IMR-90 (cell line): ENCODE measurements at regions not wholly inside any gene's neighbourhood (a gene's known extent, or its start where the extent isn't known, plus 50 kb on each side); places are given as distances from the start of the nearest gene placed in this dataset.

ENCODE experiments used
- ATAC-seq: fragments of 200-7000 bp; cut with Tn5 transposase; 2 replicates; pipeline ENCODE4 v1.9.1; 2020; ENCODE audit warnings: low read depth, mild to moderate bottlenecking, moderate library complexity
- BruUV-seq: library from RNA; stranded (reverse); fragments of 400-500 nt; replicated peaks from 2 replicates; lab custom pipeline; 2021; lab: Mats Ljungman, UMichigan
- CTCF ChIA-PET: fragments of 300-600 bp; formaldehyde crosslinking; extraction: SDS; loops from one replicate; lab custom pipeline; 2021; ENCODE audit warnings: antibody characterized with exemption; lab: Yijun Ruan, JAX
- POLR2A ChIA-PET: fragments of 300-600 bp; sonication (Branson Sonifier 250); formaldehyde crosslinking; loops from one replicate; lab custom pipeline; 2022; ENCODE audit warnings: antibody characterized with exemption; ENCODE audit not compliant: unreplicated experiment; lab: Charles Lee
- DNase-seq: peaks from one replicate; pipeline ENCODE4 v3.0.0; 2013
- H2AFZ ChIP-seq: replicated peaks from 2 replicates; pipeline ENCODE3; 2013; ENCODE audit warnings: low read length, mild to moderate bottlenecking; ENCODE audit not compliant: poor library complexity
- H2AK5ac ChIP-seq: 2 replicates; pipeline ENCODE4 v1.6.1; 2013; ENCODE audit warnings: low read depth, low read length, inconsistent platforms
- H2AK9ac ChIP-seq: replicated peaks from 2 replicates; pipeline ENCODE3; 2013; ENCODE audit warnings: mild to moderate bottlenecking, low read depth, low read length, moderate library complexity; ENCODE audit not compliant: poor library complexity
- H2BK120ac ChIP-seq: 2 replicates; pipeline ENCODE4 v1.6.1; 2013; ENCODE audit warnings: low read depth, low read length, inconsistent platforms
- H2BK15ac ChIP-seq: 3 replicates; pipeline ENCODE4 v1.6.1; 2013; ENCODE audit warnings: low read depth, low read length, inconsistent platforms
- H2BK20ac ChIP-seq: 2 replicates; pipeline ENCODE4 v1.6.1; 2013; ENCODE audit warnings: low read depth, mild to moderate bottlenecking, inconsistent platforms, low read length, moderate library complexity
- H2BK5ac ChIP-seq: 2 replicates; pipeline ENCODE4 v1.6.1; 2013; ENCODE audit warnings: mild to moderate bottlenecking, low read depth, low read length, inconsistent platforms; ENCODE audit not compliant: poor library complexity, severe bottlenecking
- H3K14ac ChIP-seq: replicated peaks from 2 replicates; pipeline ENCODE4 v1.6.1; 2013; ENCODE audit warnings: low read depth, low read length, inconsistent platforms
- H3K18ac ChIP-seq: 2 replicates; pipeline ENCODE4 v1.6.1; 2013; ENCODE audit warnings: low read depth, low read length, control low read depth
- H3K23ac ChIP-seq: 2 replicates; pipeline ENCODE4 v1.6.1; 2013; ENCODE audit warnings: low read depth, low read length, inconsistent platforms
- H3K27ac ChIP-seq: 2 replicates; pipeline ENCODE4 v1.5.1; 2013; ENCODE audit warnings: mild to moderate bottlenecking, control low read depth, low read length; ENCODE audit not compliant: insufficient read depth
- H3K27me3 ChIP-seq: 2 replicates; pipeline ENCODE4 v1.6.1; 2013; ENCODE audit warnings: low read length; ENCODE audit not compliant: control insufficient read depth, insufficient read depth
- H3K36me3 ChIP-seq: 2 replicates; pipeline ENCODE4 v1.6.1; 2013; ENCODE audit warnings: low read length, mixed read lengths; ENCODE audit not compliant: control insufficient read depth, insufficient read depth
- H3K4ac ChIP-seq: 2 replicates; pipeline ENCODE4 v1.6.1; 2013; ENCODE audit warnings: low read depth, low read length, inconsistent platforms
- H3K4me1 ChIP-seq: 2 replicates; pipeline ENCODE4 v1.6.1; 2013; ENCODE audit warnings: low read length, mixed read lengths; ENCODE audit not compliant: control insufficient read depth, insufficient read depth
- H3K4me2 ChIP-seq: 2 replicates; pipeline ENCODE4 v1.6.1; 2013; ENCODE audit warnings: low read depth, mild to moderate bottlenecking, control low read depth, low read length, moderate library complexity
- H3K4me3 ChIP-seq: 2 replicates; pipeline ENCODE4 v1.5.1; 2013; ENCODE audit warnings: low read depth, mild to moderate bottlenecking, control low read depth, low read length, moderate library complexity; ENCODE audit not compliant: insufficient read depth
- H3K56ac ChIP-seq: 2 replicates; pipeline ENCODE4 v1.6.1; 2013; ENCODE audit warnings: low read length, inconsistent platforms; ENCODE audit not compliant: insufficient read depth; ENCODE audit errors: extremely low read depth
- H3K79me1 ChIP-seq, 2 experiments: 2 replicates each; pipeline ENCODE4 v1.6.1; 2013; ENCODE audit warnings: low read length in 2 of 2, inconsistent platforms in 1 of 2, low read depth in 1 of 2
- H3K9ac ChIP-seq: 2 replicates; pipeline ENCODE4 v1.6.1; 2013; ENCODE audit warnings: low read depth, low read length, control low read depth
- H3K9me1 ChIP-seq: 2 replicates; pipeline ENCODE4 v1.6.1; 2013; ENCODE audit warnings: low read length, inconsistent platforms; ENCODE audit not compliant: insufficient read depth
- H3K9me3 ChIP-seq: 2 replicates; pipeline ENCODE4 v1.6.1; 2013; ENCODE audit warnings: low read length; ENCODE audit not compliant: control insufficient read depth, insufficient read depth
- H4K20me1 ChIP-seq: 2 replicates; pipeline ENCODE4 v1.6.1; 2013; ENCODE audit warnings: low read length, inconsistent platforms; ENCODE audit not compliant: insufficient read depth
- H4K5ac ChIP-seq: 2 replicates; pipeline ENCODE4 v1.6.1; 2013; ENCODE audit warnings: mild to moderate bottlenecking, low read depth, low read length, control low read depth
- H4K8ac ChIP-seq, 2 experiments: 2 replicates each; pipeline ENCODE4 v1.6.1; 2013; ENCODE audit warnings: low read depth in 2 of 2, low read length in 2 of 2, control low read depth in 1 of 2, inconsistent platforms in 1 of 2
- H4K91ac ChIP-seq: 2 replicates; pipeline ENCODE4 v1.6.1; 2013; ENCODE audit warnings: low read depth, low read length, inconsistent platforms; ENCODE audit not compliant: insufficient read depth
- CEBPB ChIP-seq: IDR thresholded peaks from 2 replicates; pipeline ENCODE4 v1.6.1; 2012; ENCODE audit warnings: low read depth, low read length, improper control_type of control experiment
- CHD1 ChIP-seq: IDR thresholded peaks from 2 replicates; pipeline ENCODE4 v1.6.1; 2012; ENCODE audit warnings: low read depth, low read length, improper control_type of control experiment
- FOS ChIP-seq: fragments of 150-350 bp; IDR thresholded peaks from 2 replicates; pipeline ENCODE4 v1.6.1; 2016; ENCODE audit warnings: low read depth, low read length
- WGBS, 2 experiments: methylation state at CpG; one replicate each; pipeline versions ENCODE4 v1.1.5 to v1.1.7; 2013; ENCODE audit warnings: missing lambda C conversion rate in 2 of 2; ENCODE audit not compliant: insufficient read length in 1 of 2; ENCODE audit errors: extremely low coverage in 2 of 2; 5-methylcytosine and 5-hydroxymethylcytosine counted together
- dilution Hi-C: fragments of 300-500 bp; cut with HindIII; formaldehyde crosslinking; loops from one replicate; pipeline ENCODE4 v1.14.3; 2018; ENCODE audit warnings: low sequenced_read_pairs; ENCODE audit not compliant: unreplicated experiment
- in situ Hi-C: fragments of 300-500 bp; cut with MboI; formaldehyde crosslinking; loops from 3 replicates; pipeline ENCODE4 v1.14.3; 2019; ENCODE audit warnings: low sequenced_read_pairs, inconsistent platforms, mixed read lengths
- intact Hi-C: fragments of 100-400 bp; cut with micrococcal nuclease; formaldehyde crosslinking; loops from 2 replicates; pipeline ENCODE4 v1.10.0; 2022

DNA sequence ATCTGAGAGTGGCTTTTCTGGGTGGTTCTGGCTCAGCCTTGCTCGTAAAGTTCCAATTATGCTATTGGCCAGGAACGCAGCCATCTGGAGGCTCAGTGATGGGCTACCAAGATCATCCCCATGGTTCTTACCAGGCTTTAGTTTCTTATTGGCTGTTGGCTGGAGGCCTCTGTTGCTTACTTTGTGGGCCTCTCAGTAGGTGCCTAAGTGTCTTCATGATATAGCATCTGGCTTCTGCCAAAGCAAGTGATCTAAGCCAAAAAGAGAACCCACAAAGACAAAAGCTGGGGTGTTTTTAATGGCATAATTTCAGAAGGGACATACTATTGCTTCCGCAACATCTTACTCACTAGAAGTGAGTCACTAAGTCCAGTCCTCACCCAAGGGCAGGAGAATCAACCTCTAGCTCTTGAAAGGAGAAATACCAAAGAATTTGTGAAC is 132.0 kb upstream of the MDFIC start:
- Histone ChIP-seq H3K27me3 (no peaks in the 10 kb centered on the region), H2AK9ac (no peak overlapping the region), H2BK120ac (peak overlapping the region; percentile 52; the same call in 1 of the 2 replicates), H2BK5ac (peak overlapping the region; percentile 41), H3K27ac (no peak overlapping the region), H3K4me2 (no peak overlapping the region), H2AFZ (no peak overlapping the region), H4K20me1 (no peaks in the 10 kb centered on the region), H4K8ac (peak overlapping the region in 1 of 2 experiments; percentile 60; a peak in 1 of 4 replicates), H3K56ac (no peak overlapping the region), H3K79me1 (no peaks in the 10 kb centered on the region), H2BK20ac (peak overlapping the region; percentile 13; the same call in 1 of the 2 replicates), H3K9me3 (no peaks in the 10 kb centered on the region), H3K4me3 (no peak overlapping the region), H3K36me3 (no peaks in the 10 kb centered on the region), H4K5ac (no peak overlapping the region), H3K18ac (no peak overlapping the region; the same call in 1 of the 2 replicates), H3K4me1 (peaks cover 4% of the 10 kb centered on the region; the same call in 1 of the 2 replicates), H3K23ac (no peak overlapping the region), H2AK5ac (no peak overlapping the region), H3K14ac (peak overlapping the region; percentile 44; the same call in 1 of the 2 replicates), H2BK15ac (no peak overlapping the region; the same call in 2 of the 3 replicates), H3K9ac (no peak overlapping the region), H3K4ac (peak overlapping the region; percentile 31; the same call in 1 of the 2 replicates), H3K9me1 (no peaks in the 10 kb centered on the region), H4K91ac (no peak overlapping the region)
- no TSS peak for BruUV-seq
- CTCF ChIA-PET: no interaction called here
- TF ChIP-seq FOS (peak; percentile 69), CHD1 (no peak), CEBPB (peak; percentile 82)
- DNase-seq (peak; percentile 87), ATAC-seq (peak; percentile 90)
- intact Hi-C loops: no loop called here
- in situ Hi-C loops: no loop called here
- no CpG with 5 or more reads among the region's 3 CpGs for WGBS, 2 experiments
- dilution Hi-C loops: no loop called here
- POLR2A ChIA-PET: no interaction called here
